Nephron progenitor cell (in vitro differentiated cells): ENCODE measurements at regions not wholly inside any gene's neighbourhood (a gene's known extent, or its start where the extent isn't known, plus 50 kb on each side); places are given as distances from the start of the nearest gene placed in this dataset.

Experiments
- DNase-seq: peaks from one replicate; pipeline ENCODE4 v3.0.0; 2021
- H3K27ac Mint-ChIP-seq: 2 replicates; pipeline ENCODE4 v1.8.0; 2021; ENCODE audit warnings: mild to moderate bottlenecking, moderate library complexity, mixed read lengths
- H3K27me3 Mint-ChIP-seq: 2 replicates; pipeline ENCODE4 v1.8.0; 2021; ENCODE audit warnings: mild to moderate bottlenecking, low read depth, mixed read lengths; ENCODE audit not compliant: poor library complexity
- H3K36me3 Mint-ChIP-seq: 2 replicates; pipeline ENCODE4 v1.8.0; 2021; ENCODE audit warnings: low read depth, mixed read lengths
- H3K4me1 Mint-ChIP-seq: 2 replicates; pipeline ENCODE4 v1.8.0; 2021; ENCODE audit warnings: mixed read lengths
- H3K4me3 Mint-ChIP-seq: 2 replicates; pipeline ENCODE4 v1.8.0; 2021; ENCODE audit warnings: mild to moderate bottlenecking, moderate library complexity, mixed read lengths
- H3K9me3 Mint-ChIP-seq: 2 replicates; pipeline ENCODE4 v1.8.0; 2021; ENCODE audit warnings: mild to moderate bottlenecking, moderate library complexity, mixed read lengths
- TF ChIP-seq, protein P1 (sequence below): fragments of 200-600 bp; sonication (generic); IDR thresholded peaks from 2 replicates; pipeline ENCODE4 v1.5.0; 2021; ENCODE audit warnings: antibody characterized with exemption

DNA sequence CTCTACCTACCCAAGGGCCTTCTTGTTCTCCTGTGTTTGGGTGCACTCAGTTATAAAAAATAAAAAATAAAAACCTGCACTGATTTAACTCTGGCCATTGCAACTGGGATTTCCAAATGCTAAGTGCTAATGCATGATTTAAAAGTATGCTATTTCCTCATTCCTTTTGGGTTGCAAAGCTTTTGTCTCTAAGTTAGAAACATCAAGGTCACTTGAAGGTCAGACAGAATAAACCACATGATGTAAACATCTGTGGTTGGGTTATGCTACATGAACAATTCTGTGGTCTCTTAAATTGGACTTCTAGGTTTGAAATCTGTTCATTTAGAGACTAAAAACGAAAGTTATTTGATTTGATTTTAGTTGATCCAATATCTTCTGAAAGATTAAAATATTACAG lies 1547.4 kb upstream of the TENM3 start:
- DNase-seq = no peak
- Mint-ChIP-seq H3K27me3 (no peaks in the 10 kb centered on the region), H3K27ac (no peak overlapping the region), H3K4me1 (peaks cover 17% of the 10 kb centered on the region), H3K9me3 (peaks cover 31% of the 10 kb centered on the region), H3K36me3 (peaks cover 7% of the 10 kb centered on the region), H3K4me3 (no peak overlapping the region)
- TF ChIP-seq, protein P1, sequence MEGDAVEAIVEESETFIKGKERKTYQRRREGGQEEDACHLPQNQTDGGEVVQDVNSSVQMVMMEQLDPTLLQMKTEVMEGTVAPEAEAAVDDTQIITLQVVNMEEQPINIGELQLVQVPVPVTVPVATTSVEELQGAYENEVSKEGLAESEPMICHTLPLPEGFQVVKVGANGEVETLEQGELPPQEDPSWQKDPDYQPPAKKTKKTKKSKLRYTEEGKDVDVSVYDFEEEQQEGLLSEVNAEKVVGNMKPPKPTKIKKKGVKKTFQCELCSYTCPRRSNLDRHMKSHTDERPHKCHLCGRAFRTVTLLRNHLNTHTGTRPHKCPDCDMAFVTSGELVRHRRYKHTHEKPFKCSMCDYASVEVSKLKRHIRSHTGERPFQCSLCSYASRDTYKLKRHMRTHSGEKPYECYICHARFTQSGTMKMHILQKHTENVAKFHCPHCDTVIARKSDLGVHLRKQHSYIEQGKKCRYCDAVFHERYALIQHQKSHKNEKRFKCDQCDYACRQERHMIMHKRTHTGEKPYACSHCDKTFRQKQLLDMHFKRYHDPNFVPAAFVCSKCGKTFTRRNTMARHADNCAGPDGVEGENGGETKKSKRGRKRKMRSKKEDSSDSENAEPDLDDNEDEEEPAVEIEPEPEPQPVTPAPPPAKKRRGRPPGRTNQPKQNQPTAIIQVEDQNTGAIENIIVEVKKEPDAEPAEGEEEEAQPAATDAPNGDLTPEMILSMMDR = no peak

DNA sequence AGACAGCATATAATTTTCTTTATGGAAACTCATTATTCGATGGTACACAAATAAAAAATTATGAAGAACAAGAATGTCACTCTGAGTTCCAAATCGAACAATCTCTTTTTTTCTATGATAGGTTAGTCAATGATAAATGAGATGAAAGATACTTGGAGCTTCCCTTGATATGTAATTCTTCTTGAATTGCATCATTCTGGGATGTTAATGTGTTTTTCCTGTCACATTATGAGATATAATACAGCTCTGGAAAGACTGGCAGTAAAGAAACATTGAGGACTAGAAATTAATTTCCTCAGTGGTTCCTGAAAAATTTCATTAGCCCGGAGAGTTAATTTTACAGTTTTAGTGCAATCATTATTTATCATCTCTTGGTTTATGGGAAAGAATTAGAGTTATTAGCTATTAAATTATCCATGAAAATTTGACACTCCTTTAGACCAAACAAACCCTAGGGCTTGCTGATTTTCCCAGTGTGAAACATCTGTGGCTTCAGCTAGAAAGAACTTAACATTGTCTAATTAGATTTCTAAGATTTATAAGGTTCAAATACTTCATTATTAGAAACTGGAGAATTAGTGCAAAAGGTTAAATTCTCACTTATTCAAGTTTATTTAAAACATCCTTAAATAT lies 1546.6 kb upstream of the TENM3 start:
- Mint-ChIP-seq H3K4me3 (no peak overlapping the region), H3K9me3 (peaks cover 31% of the 10 kb centered on the region)

DNA sequence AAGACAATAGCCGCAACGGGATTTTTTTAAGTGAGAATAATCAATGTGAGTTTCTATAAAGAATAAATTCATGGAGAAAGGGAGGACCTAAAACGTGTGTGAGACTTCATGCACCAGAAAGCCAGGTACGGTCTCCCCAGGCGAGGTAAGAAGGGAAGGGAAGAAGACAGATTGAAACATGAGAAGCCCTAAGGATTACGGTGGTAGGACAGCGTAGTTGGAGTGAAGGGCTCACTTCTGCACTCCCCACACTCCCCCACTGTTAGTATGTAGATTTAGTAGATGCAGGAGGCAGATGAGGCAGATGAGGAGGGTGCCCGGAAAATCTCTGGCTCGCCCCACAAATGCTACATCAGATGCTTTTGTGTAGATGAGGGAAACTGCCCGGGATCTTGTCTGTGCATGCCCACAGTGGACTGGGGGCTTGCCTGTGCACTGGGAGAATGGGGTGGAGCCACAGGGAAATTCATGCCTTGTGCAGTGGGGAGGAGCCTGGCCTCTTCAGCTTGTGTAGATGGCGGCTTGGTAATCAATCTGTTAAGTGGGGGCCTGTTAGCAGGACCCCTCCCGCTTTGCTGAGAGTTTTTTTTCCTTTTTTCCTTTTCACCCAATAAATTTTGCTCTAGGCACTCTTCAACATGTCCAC lies 1544.5 kb upstream of the TENM3 start:
- Mint-ChIP-seq H3K36me3 (peaks cover 5% of the 10 kb centered on the region), H3K27ac (peak overlapping the region; percentile 79)
- no peak for DNase-seq

More for the DNA sequence above, 1546.6 kb upstream of the TENM3 start:
- H3K27me3 Mint-ChIP-seq = no peaks in the 10 kb centered on the region
- peaks cover 7% of the 10 kb centered on the region for H3K36me3 Mint-ChIP-seq
- TF ChIP-seq, protein P1 = no peak
- no peak for DNase-seq
- H3K4me1 Mint-ChIP-seq = peaks cover 17% of the 10 kb centered on the region
- no peak overlapping the region for H3K27ac Mint-ChIP-seq

DNA sequence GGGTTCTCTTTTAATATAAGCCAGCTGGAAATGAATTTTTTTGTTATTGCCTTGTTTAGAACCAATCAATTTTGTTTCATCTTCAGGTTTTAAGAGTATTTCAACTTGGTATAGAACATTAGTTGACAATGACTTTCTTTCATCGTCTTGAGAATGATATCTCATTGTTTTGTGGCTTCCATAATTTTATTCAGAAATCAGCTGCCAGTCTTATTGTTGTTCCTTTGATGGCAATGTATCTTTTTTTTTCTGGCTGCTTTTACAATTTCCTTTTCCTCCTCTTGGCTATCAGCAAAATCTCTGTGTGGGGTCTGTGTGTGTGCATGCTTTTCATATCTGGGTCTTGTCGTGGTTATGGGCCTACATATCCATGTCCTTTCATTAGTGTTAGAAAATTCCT lies 1536.4 kb upstream of the TENM3 start:
- Mint-ChIP-seq H3K9me3 (peaks cover 33% of the 10 kb centered on the region), H3K36me3 (peaks cover 11% of the 10 kb centered on the region), H3K4me1 (no peaks in the 10 kb centered on the region), H3K4me3 (no peak overlapping the region), H3K27me3 (no peaks in the 10 kb centered on the region), H3K27ac (no peak overlapping the region)
- TF ChIP-seq, protein P1 = no peak
- DNase-seq = no peak

More for the DNA sequence above, 1544.5 kb upstream of the TENM3 start:
- Mint-ChIP-seq H3K27me3 (no peaks in the 10 kb centered on the region), H3K4me1 (peaks cover 17% of the 10 kb centered on the region), H3K9me3 (peaks cover 15% of the 10 kb centered on the region), H3K4me3 (no peak overlapping the region)
- TF ChIP-seq, protein P1 = no peak

DNA sequence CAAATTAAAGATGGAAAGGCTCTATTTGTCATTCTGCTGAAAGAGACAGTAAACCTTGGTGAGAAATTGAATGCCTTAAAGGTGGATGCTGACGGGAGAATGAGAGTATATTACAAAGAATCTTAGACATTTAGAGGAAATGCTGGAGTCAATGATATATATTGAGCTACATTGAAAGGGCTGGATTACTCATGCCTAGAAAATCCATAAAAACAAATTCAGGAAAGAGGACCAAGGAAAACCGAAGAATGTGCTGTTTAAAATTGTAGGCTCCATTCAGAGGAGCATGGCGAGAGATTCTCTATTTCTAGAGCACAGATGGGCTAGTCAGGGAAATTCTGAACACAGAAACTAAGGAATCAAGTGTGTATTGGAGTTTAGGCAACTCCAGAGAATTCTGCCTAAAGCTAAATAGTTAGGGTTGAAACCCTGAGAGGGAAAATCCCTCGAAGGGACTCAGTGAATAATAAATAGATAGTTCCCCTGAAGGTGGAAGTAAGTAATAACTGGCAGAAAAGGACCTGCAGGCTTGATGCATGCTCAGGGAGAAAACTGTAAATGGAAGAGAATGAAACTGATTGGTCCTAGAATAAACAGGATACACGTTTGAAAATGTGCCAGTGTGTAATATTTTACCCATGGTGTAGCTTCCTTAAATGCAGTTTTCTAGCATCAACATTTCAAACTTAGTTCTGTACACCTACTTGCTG lies 1532.4 kb upstream of the TENM3 start:
- no peak for DNase-seq
- Mint-ChIP-seq H3K36me3 (peaks cover 11% of the 10 kb centered on the region), H3K4me1 (no peaks in the 10 kb centered on the region), H3K27ac (no peak overlapping the region), H3K27me3 (no peaks in the 10 kb centered on the region), H3K9me3 (peaks cover 33% of the 10 kb centered on the region), H3K4me3 (no peak overlapping the region)
- TF ChIP-seq, protein P1 = no peak
